ENCODE measurements at regions not wholly inside any gene's neighbourhood (a gene's known extent, or its start where the extent isn't known, plus 50 kb on each side); places are given as distances from the start of the nearest gene placed in this dataset.
"Not testable (repeated sequence)": the region's sequence is repeated elsewhere in the genome, so short reads cannot be mapped to it uniquely, and the experiment has no call there.

DNA sequence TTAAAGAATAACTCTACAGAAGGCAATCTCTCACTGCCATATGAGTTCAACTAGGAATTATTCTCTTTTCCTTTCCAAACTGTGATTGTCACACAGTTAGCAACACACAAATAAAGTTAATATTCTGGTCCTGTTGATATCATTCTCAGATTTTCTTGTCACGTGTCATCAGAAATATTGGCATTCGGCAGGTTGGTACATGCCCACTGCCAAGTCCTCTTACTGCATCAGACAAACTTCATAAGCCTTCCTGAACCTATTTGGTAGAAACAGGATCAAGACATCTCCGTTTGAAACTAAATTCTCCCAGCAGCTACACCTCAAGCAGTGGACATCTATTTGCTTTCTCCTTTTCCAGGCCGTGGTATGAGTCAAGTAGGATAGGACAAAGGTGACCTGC is 177.9 kb upstream of the SOX2 start:
- no peak for DNase-seq (ENCODE audit: low read depth, low spot score)

GRCh38 chr3:181530584-181530983 is 181.1 kb upstream of the SOX2 start:
- DNase-seq (ENCODE audit: low read depth, low spot score), result no peak

- no peak for DNase-seq (ENCODE audit: low read depth, low spot score)
Measured at GRCh38 chr3:181521831-181522230, 189.9 kb upstream of the SOX2 start.

DNA sequence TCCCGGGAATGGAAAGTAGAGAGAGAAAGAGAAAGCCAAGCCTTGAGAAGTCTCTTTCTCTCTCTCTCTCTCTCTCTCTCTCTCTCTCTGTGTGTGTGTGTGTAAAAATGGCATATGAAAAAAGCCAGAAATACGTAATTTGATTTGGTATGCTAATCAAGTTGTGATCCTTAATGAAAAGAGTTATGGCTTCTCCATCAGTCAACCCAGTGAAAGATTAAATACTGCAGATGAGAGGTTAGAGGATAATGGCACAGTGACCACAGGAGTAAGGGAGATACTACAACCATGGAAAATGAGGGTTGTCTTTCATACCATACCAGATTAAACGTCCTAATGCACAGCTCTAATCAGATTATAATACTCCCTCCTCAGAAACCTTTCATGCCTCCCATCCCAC is 193.5 kb upstream of the SOX2 start:
- DNase-seq (ENCODE audit: low read depth, low spot score), result no peak

DNA sequence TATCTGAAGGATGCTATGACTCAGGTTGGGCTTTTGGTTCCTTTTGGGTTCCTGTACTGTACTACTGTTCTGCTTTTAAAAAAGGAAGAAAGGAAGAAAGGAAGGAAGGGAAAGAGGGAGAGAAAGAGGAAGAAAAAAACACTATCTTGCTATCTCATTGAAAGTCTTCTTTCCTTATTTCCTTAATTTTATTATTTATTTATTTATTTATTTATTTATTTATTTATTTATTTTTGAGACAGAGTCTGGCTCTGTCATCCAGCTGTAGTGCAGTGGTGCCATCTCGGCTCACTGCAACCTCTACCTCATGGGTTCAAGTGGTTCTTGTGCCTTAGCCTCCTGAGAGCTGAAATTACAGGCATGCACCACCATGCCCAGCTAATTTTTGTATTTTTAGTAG is 198.9 kb upstream of the SOX2 start:
- DNase-seq (ENCODE audit: low read depth, low spot score), result no peak

DNA sequence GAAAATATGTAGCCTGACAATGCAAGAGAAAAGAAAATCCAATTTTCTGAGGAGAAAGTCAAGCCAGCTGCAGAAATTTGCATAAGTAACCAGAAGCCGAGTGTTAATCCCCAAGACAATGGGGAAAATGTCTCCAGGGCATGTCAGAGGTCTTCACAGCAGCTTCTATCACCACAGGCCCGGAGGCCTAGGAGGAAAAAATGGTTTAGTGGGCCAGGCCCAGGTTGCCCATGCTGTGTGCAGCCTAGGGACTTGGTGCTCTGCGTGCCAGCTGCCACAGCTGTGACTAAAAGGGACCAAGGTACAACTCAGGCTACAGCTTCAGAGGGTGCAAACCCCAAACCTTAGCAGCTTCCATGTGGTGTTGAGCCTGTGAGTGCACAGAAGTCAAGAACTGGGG is 201.2 kb upstream of the SOX2 start:
- DNase-seq (ENCODE audit: low read depth, low spot score), result no peak

GRCh38 chr3:181497358-181497757 is 214.4 kb upstream of the SOX2 start:
- DNase-seq (ENCODE audit: low read depth, low spot score), result no peak

DNA sequence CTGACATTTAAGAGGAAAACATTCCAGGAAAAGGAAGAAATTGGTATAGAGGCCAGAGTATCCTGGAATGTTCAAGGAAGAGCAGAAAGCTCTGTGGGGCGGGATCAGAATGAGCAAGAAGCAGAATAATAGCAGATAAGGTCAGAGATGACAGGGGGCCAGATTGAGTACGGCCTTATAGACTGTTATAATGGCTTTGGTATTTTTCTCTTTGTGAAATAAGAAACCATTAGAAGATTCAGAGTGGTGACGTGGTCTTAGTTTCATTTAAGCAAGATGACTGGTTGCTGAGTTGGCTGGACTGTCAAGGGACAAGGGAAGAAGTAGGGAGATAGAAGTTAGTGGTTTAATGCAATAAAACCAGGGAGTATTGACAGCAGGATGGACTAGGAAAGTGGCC is 218.3 kb upstream of the SOX2 start:
- no peak for DNase-seq (ENCODE audit: low read depth, low spot score)

DNA sequence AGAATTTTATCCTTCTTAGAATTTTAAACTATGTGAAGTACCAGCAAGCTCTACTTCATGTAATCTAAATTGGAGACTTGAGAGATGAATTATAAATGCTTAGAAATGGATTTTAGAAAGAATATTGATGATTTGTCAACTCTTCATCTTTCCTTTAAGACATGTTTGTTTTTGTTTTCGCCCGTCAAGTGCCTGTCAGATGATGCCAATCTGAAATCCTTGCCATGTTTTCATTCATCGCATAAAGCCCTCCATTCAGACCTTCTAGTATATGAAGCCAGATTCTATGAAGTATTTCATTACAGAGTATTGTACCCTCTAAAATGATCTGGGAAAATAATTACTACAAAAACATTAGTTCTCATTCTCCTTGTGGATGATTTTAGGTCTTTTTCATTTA is 223.2 kb upstream of the SOX2 start:
- no peak for DNase-seq (ENCODE audit: low read depth, low spot score)

GRCh38 chr3:181487236-181487978 is 224.3 kb upstream of the SOX2 start:
- no peak for DNase-seq (ENCODE audit: low read depth, low spot score)

- no peak for DNase-seq (ENCODE audit: low read depth, low spot score)
Measured at GRCh38 chr3:181486141-181486885, 225.4 kb upstream of the SOX2 start.

DNA sequence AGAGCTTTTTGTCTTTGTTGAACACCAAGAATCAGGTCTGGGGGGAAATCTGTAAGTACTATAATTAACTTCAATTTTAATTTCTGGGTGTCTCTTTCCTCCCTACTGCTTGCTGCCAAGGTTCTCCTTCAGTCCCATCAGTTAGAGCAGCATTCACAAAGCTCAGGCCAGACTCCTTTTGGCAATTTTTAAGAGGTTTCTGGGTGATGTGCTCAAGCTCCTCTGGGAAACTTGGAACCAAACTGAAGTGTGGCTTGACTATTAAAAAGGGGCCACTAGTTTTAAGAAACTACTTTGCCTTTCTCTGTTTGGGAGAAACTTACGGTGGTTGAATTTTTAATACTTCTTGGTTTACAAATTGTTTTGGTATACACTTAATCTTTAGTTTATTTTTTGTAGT is 227.7 kb upstream of the SOX2 start:
- DNase-seq (ENCODE audit: low read depth, low spot score), result no peak

DNA sequence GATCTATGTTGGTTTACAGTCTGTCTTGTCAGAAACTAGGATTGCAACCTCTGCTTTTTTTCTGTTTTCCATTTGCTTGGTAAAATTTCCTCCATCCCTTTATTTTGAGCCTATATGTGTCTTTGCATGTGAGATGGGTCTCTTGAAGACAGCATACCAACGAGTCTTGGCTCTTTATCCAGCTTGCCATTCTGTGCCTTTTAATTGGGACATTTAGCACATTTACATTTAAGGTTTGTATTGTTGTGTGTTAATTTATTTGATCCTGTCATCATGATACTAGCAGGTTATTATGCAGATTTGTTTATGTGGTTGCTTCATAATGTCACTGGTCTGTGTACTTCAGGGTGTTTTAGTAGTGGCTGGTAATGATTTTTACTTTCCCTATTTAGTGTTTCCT is 236.6 kb upstream of the SOX2 start:
- not testable (repeated sequence) for DNase-seq (ENCODE audit: low read depth, low spot score)

- DNase-seq (ENCODE audit: low read depth, low spot score), result no peak
Measured at GRCh38 chr3:181470349-181470748, 241.4 kb upstream of the SOX2 start.

DNA sequence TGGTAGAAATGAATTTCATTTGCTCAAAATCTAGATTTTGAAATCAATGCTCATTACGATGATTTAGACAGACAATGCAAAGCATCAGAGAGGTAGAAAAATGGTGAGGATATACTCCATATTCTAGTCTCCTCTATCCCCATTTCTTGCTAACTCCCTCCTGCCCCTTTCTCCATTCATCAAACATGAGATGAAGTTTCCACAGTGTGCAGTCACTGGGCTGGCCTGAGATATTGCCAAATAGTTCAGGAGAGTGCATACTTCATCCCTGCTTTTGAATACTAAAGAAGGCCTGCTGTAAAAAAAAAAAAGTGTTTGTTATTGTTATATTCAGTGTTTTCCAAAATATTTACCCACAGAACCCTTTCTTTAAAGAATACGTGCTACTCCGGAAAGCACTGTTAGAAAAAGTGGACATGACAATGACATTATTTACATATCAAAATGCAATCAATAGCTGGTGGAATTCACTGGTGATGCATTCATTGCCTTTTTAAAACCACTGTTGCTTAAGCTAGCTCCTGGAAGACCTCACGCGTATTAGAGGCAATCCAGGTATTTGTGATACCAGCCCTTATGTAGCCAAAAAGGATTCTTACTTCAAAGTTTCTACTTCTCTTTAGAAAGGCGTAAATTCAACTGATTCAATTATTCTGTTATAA is 247.6 kb upstream of the SOX2 start:
- DNase-seq (ENCODE audit: low read depth, low spot score), result no peak

GRCh38 chr3:181461381-181461780 is 250.3 kb upstream of the SOX2 start:
- no peak for DNase-seq (ENCODE audit: low read depth, low spot score)

DNA sequence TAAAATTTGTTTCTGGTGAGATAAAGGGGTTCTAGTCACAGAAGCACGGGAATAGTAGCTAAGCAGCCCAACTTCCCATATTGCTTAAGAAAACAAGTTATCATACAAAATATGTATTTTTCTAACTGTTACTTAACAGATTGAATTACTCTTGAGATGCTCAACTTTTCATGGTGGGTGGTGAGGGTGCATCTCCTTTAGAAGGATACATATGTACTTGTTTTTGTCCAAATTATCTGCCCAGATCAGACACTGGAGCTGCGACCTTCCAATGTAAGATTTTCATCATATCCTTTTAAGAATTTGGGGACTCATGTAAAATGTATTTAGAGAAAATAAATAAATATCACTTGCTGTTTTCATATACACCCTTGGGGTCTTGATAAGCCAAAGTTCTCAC is 252.2 kb upstream of the SOX2 start:
- no peak for DNase-seq (ENCODE audit: low read depth, low spot score)

GRCh38 chr3:181458857-181459256 is 252.9 kb upstream of the SOX2 start:
- no peak for DNase-seq (ENCODE audit: low read depth, low spot score)

GRCh38 chr3:181457756-181458155 is 254.0 kb upstream of the SOX2 start:
- DNase-seq (ENCODE audit: low read depth, low spot score), result no peak

GRCh38 chr3:181457190-181457589 is 254.5 kb upstream of the SOX2 start:
- DNase-seq (ENCODE audit: low read depth, low spot score), result no peak

GRCh38 chr3:181455276-181455675 is 256.4 kb upstream of the SOX2 start:
- no peak for DNase-seq (ENCODE audit: low read depth, low spot score)

- no peak for DNase-seq (ENCODE audit: low read depth, low spot score)
Measured at GRCh38 chr3:181454451-181455027, 257.2 kb upstream of the SOX2 start.

All from pulmonary artery endothelial cell (primary cell).